ENCODE measurements at regions not wholly inside any gene's neighbourhood (a gene's known extent, or its start where the extent isn't known, plus 50 kb on each side); places are given as distances from the start of the nearest gene placed in this dataset.

DNA sequence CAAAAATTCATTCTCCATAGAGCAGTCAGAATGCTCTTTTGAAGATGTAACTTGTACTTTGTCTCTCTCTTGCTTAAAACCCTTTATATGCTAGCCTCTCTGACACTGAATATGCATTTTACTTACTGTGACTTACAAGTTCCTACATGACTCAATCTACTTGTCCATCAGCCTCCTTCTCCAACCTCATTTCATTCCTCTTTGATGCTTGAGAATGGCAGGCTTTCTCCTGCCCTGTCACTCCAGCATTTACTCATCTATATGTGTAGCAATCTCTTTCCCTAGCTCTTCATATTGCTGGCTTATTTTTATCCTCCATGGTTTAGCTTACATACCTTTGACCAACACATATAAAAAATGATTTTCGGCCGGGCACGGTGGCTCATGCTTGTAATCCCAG, 561.9 kb downstream of the CCER1 start:
- no peak for FAIRE-seq

DNA sequence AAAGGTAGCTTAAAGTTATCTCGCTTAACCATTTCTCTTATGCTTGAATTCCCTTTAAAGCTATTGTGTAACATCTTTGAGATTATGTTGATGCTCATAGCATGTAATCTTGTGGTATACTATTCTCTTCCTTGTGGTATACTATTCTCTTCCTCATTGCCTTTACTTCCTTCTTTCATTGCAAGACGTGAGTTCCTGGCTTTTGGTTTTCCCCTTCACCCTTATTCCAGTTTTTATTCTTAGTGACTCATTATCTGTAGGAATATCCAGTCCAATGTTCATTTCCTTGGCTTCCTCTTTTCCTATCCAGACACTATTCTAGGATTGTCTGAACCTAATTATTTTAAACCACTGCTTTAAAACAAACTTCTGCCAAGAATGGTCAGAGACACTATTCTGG, 564.0 kb downstream of the CCER1 start:
- FAIRE-seq, result no peak

GRCh38 chr12:90368081-90368480, 586.9 kb downstream of the CCER1 start:
- no peak for FAIRE-seq

DNA sequence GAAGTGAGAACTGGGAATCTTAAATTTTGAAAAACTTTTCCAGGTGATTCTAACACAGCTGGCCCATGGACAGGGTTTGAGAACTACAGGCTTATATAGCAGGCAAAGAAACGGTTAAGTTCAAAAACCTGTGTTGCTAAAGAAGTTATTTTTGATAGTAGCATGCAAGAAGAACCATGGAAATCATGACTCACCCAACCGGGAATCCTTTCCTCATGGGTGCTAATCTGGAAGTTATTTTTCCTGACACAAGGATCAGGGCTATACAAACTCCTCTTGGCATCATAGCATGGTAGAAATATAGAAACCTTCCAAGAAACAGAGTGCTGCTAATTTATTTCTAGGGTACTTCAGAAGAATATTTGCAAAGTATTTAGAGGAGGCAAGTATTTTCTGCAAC, 588.7 kb downstream of the CCER1 start:
- no peak for FAIRE-seq

- FAIRE-seq, result no peak
Measured at GRCh38 chr12:90360300-90360699, 594.7 kb downstream of the CCER1 start.

- no peak for FAIRE-seq
Measured at GRCh38 chr12:90355711-90356355, 599.1 kb downstream of the CCER1 start.

DNA sequence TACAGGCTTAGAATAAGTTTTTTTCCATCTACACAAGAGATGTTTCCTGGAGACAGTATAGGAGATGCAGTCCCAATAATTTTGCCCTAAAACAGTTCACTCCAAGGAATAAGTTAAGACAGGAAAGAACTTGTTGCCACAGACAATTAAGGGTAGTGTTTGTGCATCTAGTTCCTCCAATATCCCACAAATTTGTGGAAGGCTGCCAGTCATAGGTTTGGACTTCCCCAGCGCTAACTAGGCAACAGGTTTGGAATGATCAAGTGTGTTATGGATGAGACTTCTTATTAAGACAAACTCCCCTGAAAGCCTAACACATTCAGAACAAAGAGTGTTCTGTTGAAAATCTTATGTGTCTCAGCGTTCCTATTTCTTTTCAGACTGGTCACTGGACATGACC, 611.0 kb downstream of the CCER1 start:
- no peak for FAIRE-seq

DNA sequence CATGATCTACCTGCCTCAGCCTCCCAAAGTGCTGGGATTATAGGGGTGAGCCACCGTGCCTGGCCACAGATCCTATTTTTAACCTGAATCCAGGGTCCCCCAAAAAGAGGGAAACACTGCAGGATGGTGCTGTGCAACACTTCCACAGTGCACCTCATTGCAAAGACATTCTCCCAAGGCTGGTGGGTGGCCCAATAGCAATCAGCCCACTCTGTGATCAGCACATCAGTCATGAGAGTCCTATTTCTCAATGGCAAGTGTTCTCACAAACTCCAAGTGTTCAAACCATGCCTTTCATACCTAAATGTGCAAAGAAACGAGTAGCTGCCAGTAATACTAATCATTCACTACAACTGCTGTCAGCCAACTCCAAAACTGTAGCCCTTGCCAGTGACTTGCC, 612.9 kb downstream of the CCER1 start:
- no peak for FAIRE-seq

DNA sequence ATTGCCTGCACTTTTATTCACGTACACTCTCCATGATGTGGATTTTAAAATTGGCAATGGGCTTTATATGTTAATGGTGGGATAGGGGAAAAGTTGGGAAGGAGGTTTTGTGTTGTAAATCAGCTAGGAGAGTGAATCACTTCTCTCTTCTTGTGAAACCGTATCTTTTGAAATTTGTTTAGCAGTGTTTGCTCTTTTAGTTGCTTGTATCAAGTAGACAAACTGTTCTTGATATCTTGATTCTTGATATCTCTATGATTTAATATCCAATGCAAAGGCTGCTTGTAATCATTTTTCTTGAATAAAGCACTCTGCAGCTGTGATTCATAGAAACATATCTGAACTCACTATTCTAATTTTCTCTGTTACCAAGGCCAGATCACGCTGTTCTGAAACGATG, 615.1 kb downstream of the CCER1 start:
- no peak for FAIRE-seq

- no peak for FAIRE-seq
Measured at GRCh38 chr12:90338365-90338764, 616.6 kb downstream of the CCER1 start.

- no peak for FAIRE-seq
Measured at GRCh38 chr12:90337018-90337417, 618.0 kb downstream of the CCER1 start.

DNA sequence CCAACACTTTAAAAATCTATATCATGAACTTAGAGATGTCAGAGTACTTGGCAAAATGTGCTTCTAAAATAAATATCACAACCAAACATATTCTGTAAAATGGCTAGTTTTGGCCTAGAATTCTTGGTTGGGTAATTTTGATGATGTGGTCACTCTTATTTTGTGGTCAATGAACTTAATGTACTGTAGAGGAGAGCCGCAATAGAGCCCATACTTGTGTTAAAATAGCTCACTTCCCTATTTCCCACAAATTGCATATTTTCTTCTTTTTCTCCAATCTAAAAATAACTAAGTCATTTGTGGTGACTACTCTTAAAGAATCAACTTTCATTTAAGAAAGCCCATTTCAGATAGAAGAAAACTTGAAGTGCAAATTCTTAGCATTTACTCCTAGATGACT, 619.4 kb downstream of the CCER1 start:
- FAIRE-seq, result no peak

- FAIRE-seq, result no peak
Measured at GRCh38 chr12:90333939-90334338, 621.0 kb downstream of the CCER1 start.

GRCh38 chr12:90333424-90333823, 621.6 kb downstream of the CCER1 start:
- FAIRE-seq, result no peak

- FAIRE-seq, result no peak
Measured at GRCh38 chr12:90331821-90332220, 623.2 kb downstream of the CCER1 start.

- FAIRE-seq, result no peak
Measured at GRCh38 chr12:90331262-90331661, 622.6 kb upstream of the ATP2B1 start.

DNA sequence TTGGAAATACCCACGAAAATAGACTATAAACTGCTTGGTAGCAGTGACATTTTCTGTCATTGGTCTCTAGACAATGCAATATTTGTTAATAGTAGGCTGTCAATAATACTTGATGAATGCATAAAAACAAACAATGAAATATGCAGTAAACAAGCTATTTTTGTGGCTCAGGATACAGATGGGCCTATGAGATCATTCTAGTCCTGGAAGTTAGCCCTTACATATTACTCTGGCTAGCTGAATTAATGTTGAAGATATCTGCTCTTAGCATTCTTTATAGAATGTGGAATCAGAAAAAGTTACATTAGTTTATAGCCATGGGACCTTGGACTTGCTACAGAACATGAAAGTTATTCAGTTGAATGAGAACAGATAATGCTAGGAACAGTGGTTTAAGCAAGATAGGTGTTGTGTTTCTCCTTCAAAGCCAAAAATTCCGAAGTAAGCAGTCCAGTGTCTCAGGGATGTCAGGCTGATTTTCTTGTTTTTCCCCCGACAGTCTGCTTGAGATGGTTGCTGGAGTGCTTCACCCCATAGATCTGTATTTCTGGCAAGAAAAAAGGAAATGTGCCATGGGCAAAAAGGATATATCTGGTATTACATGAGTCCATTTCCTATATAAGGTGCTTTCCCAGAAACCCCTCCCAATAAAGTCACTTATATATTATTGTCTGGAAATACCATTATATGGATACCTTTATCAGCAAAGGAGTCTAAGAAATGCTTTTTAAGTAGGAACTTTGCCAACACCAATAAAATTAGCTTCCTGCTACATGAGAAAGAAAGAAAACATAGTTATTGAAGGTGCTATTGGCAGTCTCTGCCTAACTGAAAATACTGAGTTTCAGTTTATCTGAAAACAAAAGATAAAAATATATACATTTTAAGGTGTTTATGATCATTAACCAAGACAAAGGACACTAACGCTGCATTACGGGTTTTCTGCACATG, 619.4 kb upstream of the ATP2B1 start:
- FAIRE-seq, result no peak

DNA sequence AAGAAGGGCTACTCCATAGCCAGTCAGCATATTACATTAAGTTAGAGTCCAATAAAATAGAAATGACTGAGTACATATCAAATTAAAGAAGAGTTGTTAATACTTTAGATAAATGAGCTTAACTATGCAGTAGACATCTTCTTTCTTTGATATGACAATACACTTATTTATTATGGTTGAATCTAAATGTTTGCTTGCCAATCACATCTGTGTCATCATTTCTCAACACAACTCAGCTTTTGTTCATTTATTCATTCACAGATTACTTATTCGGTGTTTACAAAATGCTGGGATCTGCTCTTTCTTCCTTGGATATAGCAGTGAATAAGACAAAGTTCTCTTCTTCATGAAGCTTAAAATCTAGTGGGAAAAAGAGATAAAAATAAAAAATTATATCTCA, 614.6 kb upstream of the ATP2B1 start:
- no peak for FAIRE-seq

DNA sequence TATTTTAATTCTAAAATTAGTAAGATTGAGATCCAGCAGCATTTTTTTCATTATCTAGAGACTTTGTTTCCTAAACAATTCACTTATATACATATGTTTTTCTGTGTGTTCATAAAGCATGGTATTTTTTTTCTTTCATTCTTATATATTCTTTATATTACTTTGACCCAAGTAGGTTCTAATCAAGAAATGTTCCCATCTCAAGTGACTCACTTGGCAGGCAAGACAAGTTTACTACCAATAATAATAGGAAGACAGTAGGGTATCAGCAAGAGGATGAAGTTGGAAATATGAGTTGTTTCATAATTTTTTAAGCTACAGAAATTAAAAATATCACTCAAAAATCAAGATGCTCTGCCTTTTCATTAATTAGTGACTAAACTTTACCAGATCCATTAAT, 613.4 kb upstream of the ATP2B1 start:
- FAIRE-seq, result no peak

DNA sequence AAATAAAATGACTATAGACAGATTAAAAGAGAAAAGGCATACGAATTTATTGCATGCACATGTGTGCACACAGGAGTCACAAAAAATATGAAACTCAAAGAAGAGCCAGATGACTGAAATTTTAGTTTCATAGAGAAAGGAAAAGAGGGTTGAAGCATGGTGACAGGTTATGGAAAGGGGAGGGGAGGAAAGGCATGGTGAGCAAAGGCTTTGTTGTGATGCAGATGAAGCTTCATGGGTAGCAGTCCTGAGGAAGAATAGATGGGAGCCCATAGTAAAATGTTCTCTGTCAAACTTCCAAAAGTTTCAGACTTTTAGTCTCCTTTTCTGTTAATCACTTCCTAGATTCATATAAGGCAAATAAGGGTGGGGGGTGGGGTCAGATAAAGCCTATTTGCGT, 612.7 kb upstream of the ATP2B1 start:
- no peak for FAIRE-seq

GRCh38 chr12:90311561-90311960, 602.9 kb upstream of the ATP2B1 start:
- FAIRE-seq, result no peak

GRCh38 chr12:90305379-90305778, 596.7 kb upstream of the ATP2B1 start:
- no peak for FAIRE-seq

- no peak for FAIRE-seq
Measured at GRCh38 chr12:90304231-90304630, 595.6 kb upstream of the ATP2B1 start.

DNA sequence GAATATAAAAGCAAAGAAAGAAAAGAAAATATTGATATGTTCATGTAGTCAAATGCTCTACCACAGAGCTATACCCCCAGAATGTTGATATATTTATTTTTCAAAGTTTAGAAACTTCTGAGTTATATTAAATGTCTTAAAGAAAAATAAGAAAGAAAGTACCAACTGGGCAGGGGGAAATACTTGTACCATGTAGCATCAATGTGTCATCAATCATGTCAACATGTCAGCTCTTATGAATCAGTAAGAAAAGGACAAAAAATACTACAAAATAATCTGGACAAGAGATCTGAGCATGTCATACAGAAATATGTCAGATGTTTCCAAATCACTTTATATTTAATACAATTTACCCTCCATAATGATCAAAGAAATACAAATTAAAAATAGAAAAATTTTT, 595.1 kb upstream of the ATP2B1 start:
- no peak for FAIRE-seq

Data from G401.6 (cell line).